HG03139 (cell line): ENCODE measurements at regions not wholly inside any gene's neighbourhood (a gene's known extent, or its start where the extent isn't known, plus 50 kb on each side); places are given as distances from the start of the nearest gene placed in this dataset.

Source experiments
- ATAC-seq: cut with Tn5 transposase; IDR thresholded peaks from one replicate; pipeline ENCODE4 v1.9.1; 2021; ENCODE audit not compliant: unreplicated experiment

- no peak for ATAC-seq
Observed at GRCh38 chr2:152883951-152884487, 165.6 kb downstream of the ARL6IP6 start.

- no peak for ATAC-seq
Observed at GRCh38 chr2:152881527-152881926, 163.1 kb downstream of the ARL6IP6 start.

GRCh38 chr2:152879275-152879674, 160.9 kb downstream of the ARL6IP6 start:
- ATAC-seq: no peak

- no peak for ATAC-seq
Observed at GRCh38 chr2:152875701-152876695, 157.6 kb downstream of the ARL6IP6 start.

GRCh38 chr2:152874955-152875354, 156.5 kb downstream of the ARL6IP6 start:
- no peak for ATAC-seq

- no peak for ATAC-seq
Observed at GRCh38 chr2:152870239-152870638, 151.8 kb downstream of the ARL6IP6 start.

- no peak for ATAC-seq
Observed at GRCh38 chr2:152867397-152867796, 149.0 kb downstream of the ARL6IP6 start.

- no peak for ATAC-seq
Observed at GRCh38 chr2:152864601-152865149, 146.3 kb downstream of the ARL6IP6 start.

GRCh38 chr2:152863826-152864225, 145.4 kb downstream of the ARL6IP6 start:
- no peak for ATAC-seq

GRCh38 chr2:152861349-152861942, 143.0 kb downstream of the ARL6IP6 start:
- ATAC-seq: no peak

- no peak for ATAC-seq
Observed at GRCh38 chr2:152858594-152859265, 140.3 kb downstream of the ARL6IP6 start.

GRCh38 chr2:152846697-152847470, 128.5 kb downstream of the ARL6IP6 start:
- no peak for ATAC-seq

GRCh38 chr2:152835674-152836073, 117.3 kb downstream of the ARL6IP6 start:
- no peak for ATAC-seq

GRCh38 chr2:152827944-152828343, 109.5 kb downstream of the ARL6IP6 start:
- no peak for ATAC-seq

GRCh38 chr2:152826581-152827279, 108.3 kb downstream of the ARL6IP6 start:
- ATAC-seq: no peak

- no peak for ATAC-seq
Observed at GRCh38 chr2:152825834-152826233, 107.4 kb downstream of the ARL6IP6 start.

- no peak for ATAC-seq
Observed at GRCh38 chr2:152823905-152824304, 105.5 kb downstream of the ARL6IP6 start.

- no peak for ATAC-seq
Observed at GRCh38 chr2:152822676-152823075, 104.3 kb downstream of the ARL6IP6 start.

GRCh38 chr2:152820048-152820447, 101.6 kb downstream of the ARL6IP6 start:
- ATAC-seq: no peak
